ENCODE measurements at regions not wholly inside any gene's neighbourhood (a gene's known extent, or its start where the extent isn't known, plus 50 kb on each side); places are given as distances from the start of the nearest gene placed in this dataset.

DNA sequence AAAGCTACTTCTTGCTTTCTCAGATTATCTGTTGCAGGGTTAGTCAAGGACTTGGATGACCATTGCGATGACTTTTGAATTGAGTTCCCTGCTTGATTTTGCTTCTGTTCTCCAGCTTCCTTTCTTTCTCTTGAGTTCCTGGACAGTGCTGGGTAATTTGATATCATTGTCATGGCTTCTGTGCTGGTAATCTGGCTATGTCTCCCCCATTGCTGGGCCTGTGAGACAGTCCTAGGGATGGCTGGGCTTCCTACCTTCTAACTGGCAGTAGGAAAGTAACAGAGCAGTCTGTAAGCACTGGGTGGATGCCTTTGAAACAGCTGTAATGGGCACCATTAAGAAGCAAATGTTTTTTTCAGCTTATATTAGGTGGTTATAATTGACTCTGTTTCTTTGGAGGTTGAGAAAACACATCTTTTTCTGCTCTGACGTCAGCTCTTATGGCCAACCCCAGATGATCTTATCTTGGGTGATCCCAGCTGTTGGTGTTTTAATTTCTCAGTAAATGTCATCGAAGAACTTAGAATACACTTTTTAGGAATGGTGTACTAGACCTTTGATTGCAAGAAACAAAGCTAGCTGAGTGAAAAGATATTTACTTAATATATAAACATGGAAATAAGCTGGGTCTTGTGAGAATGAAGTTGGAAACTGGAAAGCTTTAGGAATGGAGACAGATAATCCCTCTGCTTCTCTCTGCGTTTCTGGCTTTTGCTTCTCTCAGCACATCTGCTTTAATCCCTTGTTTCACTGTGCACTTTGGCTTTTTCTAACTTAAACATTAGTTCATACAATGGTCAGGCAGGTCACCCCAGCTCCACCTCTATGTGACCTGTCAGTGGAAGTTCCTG, 195.0 kb upstream of the MAN1A1 start:
- DNase-seq (ENCODE audit: low read depth) = no peak
- TF ChIP-seq, protein P1, sequence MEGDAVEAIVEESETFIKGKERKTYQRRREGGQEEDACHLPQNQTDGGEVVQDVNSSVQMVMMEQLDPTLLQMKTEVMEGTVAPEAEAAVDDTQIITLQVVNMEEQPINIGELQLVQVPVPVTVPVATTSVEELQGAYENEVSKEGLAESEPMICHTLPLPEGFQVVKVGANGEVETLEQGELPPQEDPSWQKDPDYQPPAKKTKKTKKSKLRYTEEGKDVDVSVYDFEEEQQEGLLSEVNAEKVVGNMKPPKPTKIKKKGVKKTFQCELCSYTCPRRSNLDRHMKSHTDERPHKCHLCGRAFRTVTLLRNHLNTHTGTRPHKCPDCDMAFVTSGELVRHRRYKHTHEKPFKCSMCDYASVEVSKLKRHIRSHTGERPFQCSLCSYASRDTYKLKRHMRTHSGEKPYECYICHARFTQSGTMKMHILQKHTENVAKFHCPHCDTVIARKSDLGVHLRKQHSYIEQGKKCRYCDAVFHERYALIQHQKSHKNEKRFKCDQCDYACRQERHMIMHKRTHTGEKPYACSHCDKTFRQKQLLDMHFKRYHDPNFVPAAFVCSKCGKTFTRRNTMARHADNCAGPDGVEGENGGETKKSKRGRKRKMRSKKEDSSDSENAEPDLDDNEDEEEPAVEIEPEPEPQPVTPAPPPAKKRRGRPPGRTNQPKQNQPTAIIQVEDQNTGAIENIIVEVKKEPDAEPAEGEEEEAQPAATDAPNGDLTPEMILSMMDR (IDR thresholded peaks at IDR 0.05; ENCODE audit: insufficient read depth, low read depth, low read length, missing control alignments) = no peak
- no peak overlapping the region for H3K4me3 ChIP-seq (ENCODE audit: low read depth, low read length)

DNA sequence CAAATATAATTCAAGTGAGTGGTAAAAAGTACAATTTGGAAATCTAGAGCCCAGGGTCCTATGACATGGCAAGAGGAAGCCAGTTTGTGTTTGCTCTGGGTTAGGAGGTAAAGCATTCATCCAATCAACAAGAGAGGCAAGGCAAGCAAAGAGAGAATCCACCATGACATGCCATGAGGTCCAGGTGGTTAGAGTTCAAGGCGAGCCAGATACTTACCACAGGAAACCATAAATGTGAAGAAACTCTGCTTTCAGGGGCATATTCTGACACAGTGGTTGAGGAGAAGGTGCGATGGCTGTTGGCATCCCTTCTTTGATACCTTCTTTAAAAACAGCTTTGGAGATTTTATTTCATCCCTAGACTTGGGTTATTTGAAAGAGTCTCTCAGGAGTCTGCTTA, 193.8 kb upstream of the MAN1A1 start:
- H3K4me3 ChIP-seq (ENCODE audit: low read depth, low read length) = no peak overlapping the region
- DNase-seq (ENCODE audit: low read depth) = no peak
- TF ChIP-seq, protein P1 (IDR thresholded peaks at IDR 0.05; ENCODE audit: insufficient read depth, low read depth, low read length, missing control alignments) = no peak

DNA sequence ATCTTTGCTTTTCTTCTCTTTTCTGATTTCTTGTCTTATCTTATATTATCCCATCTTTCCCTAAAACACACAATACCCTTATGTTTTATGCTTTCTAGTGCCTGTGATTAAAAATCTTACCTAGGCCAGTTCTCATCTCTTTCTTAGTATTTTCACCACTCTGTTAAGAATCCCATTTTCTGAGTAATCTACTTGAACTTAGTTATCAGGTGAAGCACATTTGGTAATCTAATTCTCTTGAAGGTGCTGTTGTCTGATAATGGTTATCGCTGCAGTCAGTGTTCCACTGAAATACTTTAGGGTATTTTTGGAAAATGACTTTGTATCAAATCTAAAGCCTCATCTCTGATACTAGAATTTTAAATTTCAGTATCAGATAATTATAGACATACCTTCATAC, 192.5 kb upstream of the MAN1A1 start:
- TF ChIP-seq, protein P1 (IDR thresholded peaks at IDR 0.05; ENCODE audit: insufficient read depth, low read depth, low read length, missing control alignments) = no peak
- no peak overlapping the region for H3K4me3 ChIP-seq (ENCODE audit: low read depth, low read length)
- no peak for DNase-seq (ENCODE audit: low read depth)

DNA sequence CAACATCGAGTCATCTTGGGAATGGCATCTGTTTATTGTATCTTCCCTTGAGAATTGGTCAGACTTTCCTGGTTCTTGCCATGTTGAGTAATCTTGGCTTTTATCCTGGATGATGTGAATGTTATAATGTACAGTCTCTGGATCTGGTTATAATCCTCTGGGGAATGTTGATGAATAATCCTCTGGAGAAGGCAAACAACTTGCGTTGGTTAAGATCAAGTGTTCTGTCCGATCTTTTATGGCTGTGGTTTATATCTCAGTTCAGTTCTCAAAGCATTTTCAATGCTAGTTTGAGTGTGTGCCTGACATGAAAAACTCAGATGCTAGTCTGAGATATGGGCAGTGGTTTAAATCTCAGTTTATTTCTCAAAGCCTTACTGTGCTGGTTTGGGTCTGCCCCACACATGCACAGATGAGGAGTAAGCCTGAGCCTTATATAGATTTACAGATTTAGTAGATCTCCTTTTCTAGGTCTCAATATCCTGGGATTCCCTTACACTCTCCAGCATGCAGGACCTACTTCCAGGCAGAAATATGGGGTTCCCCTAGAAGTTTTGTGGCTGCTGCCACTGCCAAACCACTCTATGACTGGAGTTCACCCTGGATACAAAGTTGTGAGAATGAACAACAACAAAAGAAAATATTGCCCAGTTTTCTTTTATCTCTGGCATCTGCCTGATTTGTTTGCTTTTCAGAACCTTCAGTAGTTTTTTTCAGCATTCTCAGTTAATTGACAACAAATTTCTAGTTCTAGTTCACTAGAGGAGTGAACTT, 191.8 kb upstream of the MAN1A1 start:
- TF ChIP-seq, protein P1 (IDR thresholded peaks at IDR 0.05; ENCODE audit: insufficient read depth, low read depth, low read length, missing control alignments) = no peak
- DNase-seq (ENCODE audit: low read depth) = no peak
- H3K4me3 ChIP-seq (ENCODE audit: low read depth, low read length) = no peak overlapping the region

DNA sequence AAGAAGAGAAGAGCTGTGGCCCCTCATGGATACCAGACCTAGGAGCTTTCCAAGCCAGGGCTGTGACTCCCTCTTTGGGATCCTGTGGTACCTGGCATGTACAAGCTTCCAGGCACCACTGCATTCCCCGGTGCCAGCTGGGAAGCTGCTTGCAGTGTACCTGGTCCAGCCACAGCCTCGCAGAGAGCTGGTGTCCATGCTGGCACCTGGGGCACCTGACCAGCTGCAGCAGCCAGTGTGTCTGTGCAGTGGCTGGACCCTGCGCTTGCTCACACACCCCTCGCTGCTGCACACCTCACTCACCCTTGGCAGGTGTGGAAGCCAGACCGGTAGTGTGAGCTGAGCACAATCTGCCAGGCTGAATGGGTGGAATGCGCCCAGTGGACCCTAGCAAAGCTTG, 190.9 kb upstream of the MAN1A1 start:
- no peak for DNase-seq (ENCODE audit: low read depth)
- TF ChIP-seq, protein P1 (IDR thresholded peaks at IDR 0.05; ENCODE audit: insufficient read depth, low read depth, low read length, missing control alignments) = no peak
- no peak overlapping the region for H3K4me3 ChIP-seq (ENCODE audit: low read depth, low read length)

DNA sequence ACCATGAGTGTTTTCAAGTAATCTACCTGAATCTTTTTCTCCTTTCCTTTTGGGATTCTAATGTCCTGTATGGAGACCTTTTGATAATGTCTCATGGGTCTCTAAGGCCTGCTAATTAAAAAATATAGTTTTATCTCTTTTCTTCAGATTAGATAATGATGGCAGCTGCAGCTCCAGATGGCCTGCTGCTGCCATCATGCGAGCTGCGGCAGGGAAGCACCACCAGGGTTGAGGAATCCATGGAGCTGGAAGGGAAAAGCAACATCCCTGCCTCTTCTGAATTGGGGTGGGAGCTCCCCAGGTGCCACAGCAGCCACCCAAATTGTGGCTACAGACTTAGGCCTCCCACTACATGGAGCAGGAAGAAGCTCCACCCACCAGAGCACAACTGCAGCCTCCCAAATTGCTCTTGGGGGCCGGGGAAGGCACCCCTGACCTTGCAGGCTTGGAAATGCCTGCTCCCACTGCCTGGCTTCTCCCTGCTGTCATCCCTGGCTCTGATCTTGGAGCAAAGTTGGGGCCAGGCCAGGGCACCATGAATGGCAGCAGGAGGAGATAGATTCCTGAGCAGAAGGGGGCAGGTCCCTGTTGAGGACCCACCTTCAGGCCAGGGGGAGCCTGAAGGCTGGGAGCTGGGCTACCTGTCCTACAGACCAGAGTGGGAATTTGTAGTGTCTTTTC, 189.6 kb upstream of the MAN1A1 start:
- no peak for DNase-seq (ENCODE audit: low read depth)
- TF ChIP-seq, protein P1 (IDR thresholded peaks at IDR 0.05; ENCODE audit: insufficient read depth, low read depth, low read length, missing control alignments) = no peak

More for the DNA sequence above, 189.6 kb upstream of the MAN1A1 start:
- H3K4me3 ChIP-seq (ENCODE audit: low read depth, low read length) = no peak overlapping the region

Data from GM12865 (cell line).